CD4-positive, alpha-beta T cell treated with Interleukin-1 beta for 1 hour (primary cell): ENCODE measurements at regions not wholly inside any gene's neighbourhood (a gene's known extent, or its start where the extent isn't known, plus 50 kb on each side); places are given as distances from the start of the nearest gene placed in this dataset.
"Not testable (repeated sequence)": the region's sequence is repeated elsewhere in the genome, so short reads cannot be mapped to it uniquely, and the experiment has no call there.

Source experiments
- DNase-seq, 2 donors: peaks; one replicate each; pipeline ENCODE4 v3.0.0-alpha.2; 2020 to 2022

- no peak for DNase-seq
Observed at GRCh38 chr7:15046861-15047260, 144.3 kb upstream of the DGKB start.

DNA sequence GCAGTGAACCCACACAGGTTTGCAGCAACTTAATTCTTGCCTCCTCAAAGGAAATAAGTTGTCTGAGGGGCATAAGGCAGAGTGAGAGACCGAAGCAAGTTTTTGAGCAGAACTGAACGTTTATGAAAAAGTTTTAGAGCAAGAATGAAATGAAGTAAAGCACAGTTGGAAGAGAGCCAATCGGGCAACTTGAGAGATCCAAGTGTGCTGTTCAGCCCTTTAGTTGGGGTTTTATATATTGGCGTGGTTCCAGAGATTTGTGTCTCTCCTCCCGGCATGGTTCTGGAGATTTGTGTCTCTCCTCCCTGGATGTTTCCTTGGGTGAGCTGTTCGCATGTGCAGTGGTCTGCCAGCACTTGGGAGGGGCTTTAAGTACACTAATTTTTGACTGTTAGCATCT is 141.4 kb upstream of the DGKB start:
- no peak for DNase-seq

DNA sequence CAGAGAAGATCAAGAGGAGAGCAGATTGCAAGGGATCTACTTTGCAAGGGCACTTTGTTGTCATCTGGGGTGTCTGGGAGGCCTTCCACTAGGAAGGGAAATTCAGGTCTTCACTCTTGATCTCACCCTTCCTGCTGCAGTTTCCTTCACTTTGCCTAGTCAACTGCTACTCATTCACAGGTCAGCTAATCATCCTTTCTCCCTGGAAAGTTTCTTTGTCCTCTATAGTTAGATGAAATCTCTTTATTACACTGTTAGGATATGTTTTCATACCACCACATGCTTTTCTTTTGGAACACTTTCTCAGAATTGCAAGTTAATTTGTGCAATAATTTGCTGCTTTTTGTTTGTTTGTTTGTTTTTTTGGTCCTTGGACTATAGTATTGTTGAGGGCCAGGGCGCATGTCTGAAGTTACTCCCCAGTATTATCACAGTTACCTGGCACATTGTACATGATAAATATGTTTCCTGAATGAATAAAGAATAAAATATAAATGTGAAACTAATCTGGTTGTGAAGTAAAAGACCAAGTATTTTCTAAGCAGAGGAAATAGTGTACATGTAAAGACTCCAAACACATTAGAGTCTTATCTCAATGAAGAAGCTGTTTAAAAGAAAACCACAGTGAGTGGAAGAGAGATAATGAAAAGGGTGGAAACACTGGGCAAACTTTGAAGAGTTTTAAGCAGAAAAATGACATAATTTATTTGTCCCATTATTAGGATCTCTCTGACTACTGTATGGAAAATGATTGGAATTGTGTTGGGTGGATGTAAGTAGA is 139.9 kb upstream of the DGKB start:
- no peak for DNase-seq

DNA sequence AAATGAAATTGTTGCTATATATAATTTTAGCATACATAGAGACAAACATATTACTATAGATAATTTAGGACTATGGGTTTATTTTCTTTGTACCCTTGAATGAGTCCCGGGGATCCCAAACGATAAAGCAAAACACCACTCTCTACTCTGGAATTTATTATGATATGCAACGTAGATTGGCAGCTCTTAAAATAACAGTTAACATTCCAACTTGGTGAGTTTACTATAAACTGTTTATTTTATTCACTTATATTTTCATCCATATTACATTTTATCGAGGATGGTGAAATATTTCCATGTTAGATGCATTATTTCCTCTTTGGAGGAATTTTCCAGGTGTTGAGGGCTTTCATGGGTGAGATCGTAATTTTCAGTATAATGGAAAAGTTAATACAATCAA is 138.7 kb upstream of the DGKB start:
- no peak for DNase-seq

GRCh38 chr7:15035814-15036213 is 133.3 kb upstream of the DGKB start:
- DNase-seq, result no peak

DNA sequence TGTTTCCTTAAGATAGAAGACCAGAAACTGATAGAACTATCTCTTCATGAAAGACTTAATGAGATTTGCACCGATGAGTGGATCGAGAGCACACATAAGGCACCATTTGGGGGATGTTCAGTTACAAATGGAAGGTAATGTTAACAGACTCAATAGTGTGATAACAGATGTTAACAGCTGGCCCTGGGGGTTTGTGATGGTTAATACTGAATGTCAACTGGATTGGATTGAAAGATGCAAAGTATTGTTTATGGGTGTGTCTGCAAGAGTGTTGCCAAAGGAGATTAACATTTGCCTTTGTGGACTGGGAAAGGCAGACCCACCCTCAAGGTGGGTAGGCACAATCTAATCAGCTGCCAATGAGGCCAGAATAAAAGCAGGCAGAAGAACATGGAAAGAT is 130.5 kb upstream of the DGKB start:
- DNase-seq, result no peak

- no peak for DNase-seq
Observed at GRCh38 chr7:15018981-15019380, 116.4 kb upstream of the DGKB start.

DNA sequence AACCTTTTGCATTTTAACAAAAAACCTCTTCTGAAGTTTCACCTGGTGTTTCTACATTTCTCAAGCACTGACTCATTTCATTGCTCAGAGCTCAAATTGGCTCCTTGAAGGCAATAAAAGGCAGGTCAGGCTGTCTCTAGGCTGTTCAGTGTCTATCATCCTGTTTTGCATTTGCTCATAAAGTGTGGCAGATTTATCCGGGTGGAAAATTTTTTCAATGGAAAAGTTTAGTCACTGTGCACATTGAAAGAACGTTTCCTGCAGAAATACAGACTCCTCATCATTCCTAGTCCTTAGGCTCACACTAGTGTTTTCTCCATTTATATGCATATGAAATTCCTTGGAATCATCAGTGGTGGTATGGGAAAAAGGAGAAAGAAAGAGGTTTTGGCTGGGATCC is 114.2 kb upstream of the DGKB start:
- no peak for DNase-seq

GRCh38 chr7:15016315-15016667 is 113.7 kb upstream of the DGKB start:
- no peak for DNase-seq

DNA sequence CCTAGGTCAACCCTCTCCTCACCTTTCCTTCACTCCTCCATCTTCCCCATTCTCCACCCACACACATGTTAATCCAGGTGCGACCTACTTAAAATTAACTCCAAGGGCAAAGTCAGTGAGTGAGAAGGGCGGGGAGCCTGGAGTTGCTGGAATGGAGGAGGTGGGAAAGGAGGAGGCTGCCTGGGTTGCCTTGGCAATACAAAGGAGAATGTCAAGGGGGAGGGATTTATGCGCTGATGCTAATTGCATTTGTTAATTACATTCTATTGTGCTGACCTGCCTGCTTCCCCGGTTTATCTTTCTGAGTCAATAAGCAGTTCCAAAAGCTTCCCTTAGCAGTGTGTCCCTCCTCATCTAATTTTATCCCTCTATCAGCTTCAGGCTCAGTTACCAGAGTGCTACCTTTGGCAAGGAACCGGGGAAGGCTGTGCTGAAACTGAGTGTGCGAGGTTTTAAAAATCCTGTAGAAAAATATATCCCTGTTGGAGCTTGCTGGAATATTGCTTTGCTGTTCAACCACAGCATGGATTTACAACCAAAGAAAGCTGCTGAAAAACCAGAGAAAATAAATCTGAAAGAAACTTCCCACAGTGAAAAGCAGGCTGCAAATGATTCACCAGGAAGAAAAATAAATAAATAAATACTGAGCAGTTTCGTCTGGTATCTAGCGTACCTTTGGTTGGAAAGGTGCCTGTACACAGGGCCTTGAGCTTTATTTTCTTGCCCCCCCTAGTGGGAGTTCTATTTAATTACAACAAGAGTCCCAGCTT is 113.2 kb upstream of the DGKB start:
- peak in 1 of 2 donors; percentile 25 for DNase-seq

- DNase-seq, result no peak
Observed at GRCh38 chr7:15012135-15012534, 109.6 kb upstream of the DGKB start.

- DNase-seq, result no peak
Observed at GRCh38 chr7:15011289-15011688, 108.7 kb upstream of the DGKB start.

DNA sequence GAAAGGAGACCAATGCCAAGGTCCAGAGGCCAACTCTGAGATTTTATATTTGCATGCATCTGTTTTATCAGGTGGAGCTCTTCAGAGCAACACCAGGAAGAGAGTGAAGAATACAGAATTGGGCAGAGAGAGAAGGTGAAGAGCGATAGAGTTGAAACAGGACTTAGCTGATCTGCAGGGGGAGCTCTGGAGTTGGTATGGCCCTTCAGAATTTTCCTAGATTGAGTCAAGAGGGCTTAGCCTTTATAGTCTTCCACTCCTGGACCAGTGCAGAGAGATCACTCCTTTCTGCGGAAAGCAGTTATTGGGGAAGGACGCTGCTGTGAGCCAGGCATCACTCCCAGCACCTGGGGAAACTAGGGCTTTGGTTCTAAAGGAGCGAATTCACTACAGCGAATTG is 105.0 kb upstream of the DGKB start:
- no peak for DNase-seq

DNA sequence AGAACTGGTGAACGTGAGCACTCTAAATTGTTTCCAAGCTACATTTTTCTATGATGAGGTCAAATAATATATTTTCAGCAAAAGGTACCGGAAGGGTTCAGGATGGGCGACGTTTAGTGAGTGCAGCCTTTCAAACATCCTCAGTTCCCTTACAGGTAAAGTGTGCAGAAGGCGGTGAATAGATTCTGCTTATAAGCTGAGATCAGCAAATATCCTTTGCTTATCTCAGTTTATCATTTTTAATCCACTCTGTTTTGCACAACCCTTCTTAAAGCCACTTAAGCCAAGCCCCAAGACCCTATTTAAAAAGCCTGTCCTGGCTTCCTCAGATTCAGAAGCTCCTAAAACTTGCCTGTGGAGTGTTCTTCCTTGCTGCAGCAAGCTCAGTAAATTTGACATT is 103.1 kb upstream of the DGKB start:
- DNase-seq, result no peak

DNA sequence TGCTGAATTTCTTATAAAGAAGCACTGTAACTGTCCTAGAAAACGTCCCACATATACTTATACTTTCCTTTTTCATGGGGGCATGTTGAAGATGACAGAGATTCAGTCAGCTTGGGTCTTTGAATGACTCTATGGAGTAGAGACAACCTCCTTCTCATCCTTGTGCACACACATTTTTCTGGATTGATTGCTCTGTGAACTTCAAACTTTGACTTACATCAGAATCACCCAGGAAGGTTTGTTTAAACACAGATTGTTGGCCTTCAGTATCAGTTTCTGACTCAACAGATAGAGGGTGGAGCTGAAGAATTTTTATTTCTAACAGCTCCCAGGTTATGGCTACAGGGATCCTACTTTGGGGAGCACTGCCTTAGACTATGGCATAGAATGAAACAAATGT is 97.6 kb upstream of the DGKB start:
- no peak for DNase-seq

- DNase-seq, result no peak
Observed at GRCh38 chr7:14999331-14999730, 96.8 kb upstream of the DGKB start.

- DNase-seq, result no peak
Observed at GRCh38 chr7:14995774-14996173, 93.2 kb upstream of the DGKB start.

DNA sequence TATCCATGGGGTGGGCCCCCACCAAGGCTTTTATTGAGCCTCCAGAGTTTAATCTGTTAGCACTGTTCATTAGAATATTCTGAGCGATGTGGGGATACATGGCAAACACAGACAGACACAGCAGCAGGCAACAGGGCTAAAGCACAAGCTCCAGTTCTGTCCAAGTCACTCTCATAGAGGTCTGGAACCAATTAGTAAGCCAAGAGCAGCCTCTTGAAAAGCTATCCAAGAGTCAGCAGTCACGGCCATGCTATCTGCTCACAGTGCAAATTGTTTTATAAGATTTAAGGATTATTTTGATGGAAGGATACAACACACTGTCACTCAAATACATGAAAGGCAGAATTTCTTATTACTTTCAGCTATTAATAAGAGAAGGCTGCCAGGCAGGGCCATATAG is 86.4 kb upstream of the DGKB start:
- no peak for DNase-seq

GRCh38 chr7:14978687-14979086 is 76.1 kb upstream of the DGKB start:
- DNase-seq, result no peak

GRCh38 chr7:14974688-14975087 is 72.1 kb upstream of the DGKB start:
- no peak for DNase-seq

- DNase-seq, result no peak
Observed at GRCh38 chr7:14973712-14974428, 71.3 kb upstream of the DGKB start.

DNA sequence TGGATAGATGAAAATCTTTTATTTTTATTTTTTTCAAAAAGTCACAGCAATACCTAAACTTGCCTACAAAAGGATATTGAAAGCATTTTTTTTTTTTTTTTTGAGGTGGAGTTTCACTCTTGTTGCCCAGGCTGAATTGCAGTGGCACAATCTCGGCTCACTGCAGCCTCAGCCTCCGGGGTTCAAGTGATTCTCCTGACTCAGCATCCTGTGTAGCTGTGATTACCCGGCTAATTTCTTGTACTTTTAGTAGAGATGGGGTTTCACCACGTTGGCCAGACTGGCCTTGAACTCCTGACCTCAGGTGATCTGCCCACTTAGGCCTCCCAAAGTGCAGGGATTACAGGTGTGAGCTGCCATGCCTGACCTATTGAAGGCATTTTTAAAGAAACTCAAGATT is 69.1 kb upstream of the DGKB start:
- DNase-seq, result not testable (repeated sequence)

DNA sequence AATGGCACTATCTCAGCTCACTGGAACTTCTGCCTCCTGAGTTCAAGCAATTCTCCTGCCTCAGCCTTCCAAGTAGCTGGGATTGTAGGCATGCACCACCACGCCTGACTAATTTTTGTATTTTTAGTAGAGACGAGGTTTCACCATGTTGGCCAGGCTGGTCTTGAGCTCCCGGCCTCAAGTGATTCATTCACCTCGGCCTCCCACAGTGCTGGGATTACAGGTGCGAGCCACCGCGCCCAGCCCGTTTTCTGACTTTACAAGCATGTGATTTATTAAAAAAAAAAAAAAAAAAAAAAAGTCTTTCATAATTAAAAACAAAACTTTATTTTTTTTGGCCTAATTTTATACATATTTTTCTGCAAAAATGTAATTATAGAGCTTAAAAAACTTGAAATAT is 64.8 kb upstream of the DGKB start:
- DNase-seq, result not testable (repeated sequence)

DNA sequence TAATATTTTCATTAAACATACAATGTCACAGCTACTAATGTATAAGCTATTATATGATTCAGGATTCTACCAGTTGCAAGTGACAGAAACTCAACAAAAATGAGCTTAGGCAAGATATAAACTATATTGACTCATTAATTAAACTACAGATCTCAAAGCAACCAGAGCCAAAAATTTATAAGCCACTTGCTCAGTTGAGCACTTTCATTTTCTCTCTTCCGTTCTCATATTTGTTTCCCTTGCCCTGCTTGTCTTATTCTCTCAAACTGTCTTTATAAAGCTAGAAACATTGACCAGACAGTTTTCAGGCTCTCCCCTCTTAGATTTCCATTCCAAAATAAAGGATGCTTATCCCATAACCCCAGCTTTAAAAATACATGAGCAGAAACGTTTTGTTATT is 60.2 kb upstream of the DGKB start:
- DNase-seq, result no peak
